T-helper 9 cell (primary cell): ENCODE measurements at regions not wholly inside any gene's neighbourhood (a gene's known extent, or its start where the extent isn't known, plus 50 kb on each side); places are given as distances from the start of the nearest gene placed in this dataset.

ENCODE experiments used
- DNase-seq: peaks from one replicate; pipeline ENCODE4 v3.0.0-alpha.2; 2020

DNA sequence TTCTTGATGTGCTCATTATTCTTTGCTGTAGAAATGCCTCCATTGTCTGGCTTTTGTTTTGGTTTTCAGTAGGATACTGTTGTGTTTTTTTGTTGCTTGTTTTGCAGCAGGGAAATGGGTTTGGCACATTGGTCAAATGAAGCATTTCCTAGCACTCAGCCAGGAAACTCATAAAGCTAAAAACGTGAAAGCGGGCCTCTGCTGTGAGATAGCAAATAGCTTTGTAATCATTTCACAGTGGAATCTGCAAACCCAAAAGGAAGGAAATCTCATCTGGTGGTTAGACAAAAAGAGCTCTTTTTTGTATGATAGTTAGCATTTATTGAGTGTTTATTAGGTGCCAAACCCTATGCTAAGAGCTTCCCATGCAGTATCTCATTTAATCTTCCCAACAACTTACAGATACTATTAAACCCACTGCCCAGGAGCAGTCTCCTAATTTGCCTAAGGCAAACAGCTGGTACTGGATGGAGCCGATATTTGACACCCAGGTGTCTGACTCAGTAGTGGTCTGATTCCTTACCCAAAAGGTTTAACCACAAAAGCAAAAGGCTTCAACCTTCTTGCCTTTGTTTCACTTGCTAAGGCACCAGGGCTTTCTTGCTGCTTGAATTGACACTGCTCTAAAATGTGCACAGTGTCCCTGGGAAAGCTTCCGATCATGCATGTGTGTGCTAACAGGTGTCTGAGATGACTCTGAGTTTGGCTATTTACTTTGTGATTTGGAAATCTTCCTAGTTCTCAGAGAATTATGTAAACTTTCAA is 527.9 kb upstream of the MDFIC2 start:
- DNase-seq, result no peak

DNA sequence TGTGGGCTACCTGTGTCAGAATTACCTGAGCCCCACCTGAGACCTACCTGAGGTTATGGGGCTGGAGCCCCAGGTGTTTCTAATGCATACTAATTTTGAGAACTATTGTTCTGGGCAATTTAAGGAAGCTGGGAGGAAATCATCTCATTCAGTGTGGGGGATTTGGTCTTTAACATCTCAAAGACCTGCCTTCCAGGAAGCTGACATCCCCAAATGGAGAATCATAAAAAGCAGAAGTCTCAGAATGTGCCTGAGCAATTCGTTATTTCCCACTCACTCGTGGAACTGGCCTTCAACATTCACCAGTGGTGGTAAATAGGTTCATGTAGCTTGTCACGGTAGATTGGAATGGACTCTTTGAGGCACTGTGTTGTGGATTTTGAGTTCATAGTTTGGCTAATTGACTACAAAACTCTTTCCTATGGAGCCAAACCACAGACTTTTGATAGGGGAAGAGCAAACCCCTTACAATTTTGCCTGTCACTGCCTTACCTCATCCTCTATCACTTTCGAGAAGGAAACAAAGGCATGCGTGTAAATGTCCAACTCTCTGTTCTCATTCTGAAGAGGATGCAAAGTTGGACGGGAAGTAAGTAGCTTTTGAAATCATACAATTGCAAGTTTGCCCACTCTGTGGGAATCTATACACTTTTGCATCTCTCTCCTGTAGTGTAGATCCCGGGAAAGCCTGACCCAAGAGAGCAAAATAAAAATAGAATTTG is 521.0 kb upstream of the MDFIC2 start:
- no peak for DNase-seq

DNA sequence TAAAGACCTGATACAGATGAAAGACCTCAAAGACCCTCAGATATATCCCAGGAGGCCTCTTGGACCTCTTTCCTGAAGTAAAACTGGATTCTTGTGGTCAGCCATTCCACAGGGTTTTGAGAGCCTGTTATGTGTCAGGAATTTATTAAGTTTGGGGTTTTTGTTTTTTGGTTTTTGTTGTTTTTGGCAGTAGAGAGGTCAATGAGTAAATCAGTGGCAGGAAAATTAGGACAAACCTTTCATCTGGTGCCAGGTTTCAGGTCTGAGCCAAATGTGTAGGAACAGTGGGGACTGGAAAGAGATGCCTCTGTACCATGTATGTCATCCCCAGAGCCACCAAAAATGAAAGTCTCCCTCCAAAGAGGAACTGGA is 520.4 kb upstream of the MDFIC2 start:
- no peak for DNase-seq

DNA sequence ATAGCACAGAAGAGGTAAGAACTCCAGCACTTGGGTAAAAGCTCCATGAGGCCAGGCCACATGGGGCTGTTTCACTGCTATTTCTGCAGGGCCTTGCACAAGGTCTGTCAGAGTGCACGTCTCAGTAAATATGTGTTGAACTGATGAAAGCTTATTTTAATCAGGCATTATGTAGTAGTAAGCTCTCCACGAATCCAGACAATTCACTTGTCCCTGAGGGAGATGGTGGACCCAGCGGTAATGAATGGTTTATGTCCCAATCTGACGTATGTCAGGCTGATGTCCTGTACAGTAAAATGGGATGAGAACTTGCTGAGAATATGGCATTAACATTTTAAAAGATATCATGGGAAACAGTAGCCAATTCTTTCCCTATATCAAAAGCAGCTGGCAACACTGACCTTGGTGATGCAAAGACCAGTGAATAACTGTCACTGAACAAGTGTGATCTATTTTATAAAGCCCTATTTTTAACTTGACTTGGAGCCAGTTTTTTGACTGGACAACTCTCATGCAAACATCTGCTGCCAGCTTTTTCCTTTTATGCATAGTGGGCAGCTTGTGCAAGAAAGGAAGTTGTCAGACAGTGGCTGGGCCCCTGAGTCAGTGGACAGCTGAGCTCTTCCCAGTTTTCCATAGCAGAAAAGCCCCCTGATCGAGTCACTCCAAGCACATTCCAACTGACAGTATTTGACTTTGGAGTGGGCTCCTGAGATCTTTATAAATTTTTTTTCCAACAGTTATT is 519.8 kb upstream of the MDFIC2 start:
- DNase-seq, result no peak

DNA sequence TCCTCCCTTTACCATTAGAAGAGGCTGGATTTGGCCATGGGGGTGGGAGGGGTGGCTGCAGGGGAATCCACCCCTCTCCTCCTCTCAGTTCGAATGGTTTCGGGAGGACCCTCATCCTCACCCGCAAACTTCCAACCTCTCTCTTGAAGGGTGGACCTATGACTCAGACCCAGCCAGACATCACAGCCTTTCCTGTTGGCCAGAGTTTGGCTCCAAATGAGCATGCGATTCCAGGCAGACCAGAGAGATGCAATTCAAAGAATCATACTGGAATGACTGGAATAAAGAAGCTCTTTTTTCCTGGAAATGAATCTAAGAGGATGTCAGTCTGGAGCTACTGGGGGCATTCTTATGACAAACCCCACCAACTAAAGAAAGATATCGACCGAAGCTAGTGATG is 516.7 kb upstream of the MDFIC2 start:
- DNase-seq, result no peak

DNA sequence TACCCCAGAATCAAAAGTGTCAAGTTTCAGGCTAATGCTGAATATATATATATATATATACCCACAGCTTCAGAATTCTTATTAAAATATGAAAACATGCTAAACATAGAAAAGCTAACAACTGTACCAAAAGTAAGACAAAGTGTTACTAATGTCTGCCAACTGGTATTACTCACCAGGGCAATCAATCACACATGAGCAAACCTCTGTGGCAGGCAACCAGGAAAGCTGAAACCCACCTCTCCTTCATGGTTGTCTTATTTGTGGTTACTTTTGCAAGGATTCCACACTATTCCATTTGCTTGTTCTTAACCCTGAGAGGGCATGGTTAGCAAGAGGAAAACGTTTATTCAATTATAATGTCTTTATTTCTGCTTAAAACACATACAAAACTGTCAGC is 512.3 kb upstream of the MDFIC2 start:
- no peak for DNase-seq

DNA sequence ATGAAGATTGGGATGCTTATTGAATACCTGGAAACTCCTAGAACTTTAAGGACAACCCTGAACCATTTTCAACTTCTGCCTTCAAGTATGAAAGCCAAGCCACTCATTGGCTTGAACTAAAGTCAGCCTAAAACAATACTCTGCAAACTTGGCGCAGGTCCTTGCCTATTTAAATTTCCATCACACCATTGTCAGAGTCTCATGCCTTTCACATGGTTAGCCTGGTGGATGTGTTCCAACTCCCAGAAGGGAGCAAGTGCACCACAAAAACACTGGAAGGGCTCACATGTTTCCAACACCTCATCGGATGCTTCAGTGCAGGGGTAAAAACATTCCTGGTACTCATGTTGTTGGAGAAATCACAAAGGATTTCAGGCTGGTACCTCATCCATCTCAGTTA is 511.6 kb upstream of the MDFIC2 start:
- DNase-seq, result no peak

DNA sequence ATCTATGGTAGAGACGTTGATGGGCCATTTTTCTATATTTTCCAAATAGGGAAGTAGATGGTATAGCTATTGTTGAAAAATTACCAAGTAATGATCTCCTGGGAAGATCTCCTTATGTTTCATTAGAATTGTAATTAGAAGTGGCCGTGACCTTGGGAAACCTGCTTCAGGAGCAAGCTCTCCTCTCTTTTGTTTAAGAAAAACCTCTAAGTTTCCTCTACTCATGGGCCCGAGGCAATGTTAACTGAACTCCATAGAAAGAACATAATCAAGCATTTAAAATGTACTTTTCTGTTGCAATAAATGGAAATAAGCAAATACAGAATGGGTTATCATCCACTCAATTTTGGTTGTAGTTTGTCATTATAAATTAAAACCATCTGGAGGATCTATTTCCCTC is 511.2 kb upstream of the MDFIC2 start:
- DNase-seq, result no peak

DNA sequence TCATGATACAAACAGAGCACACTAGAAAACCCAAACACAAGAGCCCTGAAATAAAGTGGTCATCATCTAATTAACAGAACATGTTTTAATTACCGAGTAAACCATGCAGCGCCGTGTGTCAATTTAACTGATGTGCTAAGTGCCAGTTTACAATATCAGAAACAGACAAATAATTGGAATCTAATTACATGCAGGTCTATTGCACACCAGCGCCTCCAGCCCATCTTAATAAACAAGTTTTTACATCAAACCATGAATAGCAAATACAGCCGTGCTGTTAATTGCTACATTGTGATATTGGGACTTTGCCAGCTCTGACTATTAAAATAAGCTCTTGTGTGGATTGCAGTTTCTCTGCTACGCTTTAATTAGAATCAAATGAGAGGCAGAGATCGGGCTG is 510.2 kb upstream of the MDFIC2 start:
- no peak for DNase-seq

DNA sequence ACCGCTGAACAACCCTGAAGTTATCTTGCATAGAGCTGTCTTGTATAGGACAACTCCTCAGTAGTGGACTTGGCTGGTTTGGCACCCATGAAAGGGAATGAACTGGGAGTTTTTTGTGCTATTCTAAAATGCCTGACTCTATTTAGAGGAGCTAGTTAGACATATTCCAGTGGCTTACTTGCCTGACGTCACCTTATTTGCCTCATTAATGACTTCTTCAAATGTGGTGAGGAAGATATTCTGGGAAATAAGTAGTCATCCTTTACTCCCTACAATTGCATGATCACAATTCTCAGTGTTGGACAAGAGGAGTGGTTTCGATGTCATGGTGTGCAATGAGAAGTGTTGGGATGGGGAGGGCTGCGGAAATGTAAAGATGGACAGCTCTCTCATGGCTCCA is 509.2 kb upstream of the MDFIC2 start:
- DNase-seq, result no peak

DNA sequence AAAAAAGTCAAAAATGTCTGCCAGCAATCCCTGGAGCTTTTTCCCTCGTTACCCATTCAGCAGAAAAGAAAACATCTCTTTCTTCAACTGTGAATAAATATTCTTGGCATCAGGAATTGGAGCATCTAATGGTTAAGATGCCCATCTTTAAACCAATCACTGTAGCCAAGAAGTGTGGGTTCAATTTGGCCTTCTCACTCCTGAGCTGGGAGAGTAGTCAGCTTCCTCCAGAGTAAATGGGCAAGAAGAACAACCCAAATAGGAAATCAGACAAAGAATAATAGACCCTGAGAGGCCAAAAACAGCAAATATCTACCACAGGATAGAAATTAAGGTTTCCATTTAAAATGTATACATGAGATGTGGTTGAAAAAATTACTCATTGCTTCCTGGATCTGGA is 508.0 kb upstream of the MDFIC2 start:
- DNase-seq, result no peak

DNA sequence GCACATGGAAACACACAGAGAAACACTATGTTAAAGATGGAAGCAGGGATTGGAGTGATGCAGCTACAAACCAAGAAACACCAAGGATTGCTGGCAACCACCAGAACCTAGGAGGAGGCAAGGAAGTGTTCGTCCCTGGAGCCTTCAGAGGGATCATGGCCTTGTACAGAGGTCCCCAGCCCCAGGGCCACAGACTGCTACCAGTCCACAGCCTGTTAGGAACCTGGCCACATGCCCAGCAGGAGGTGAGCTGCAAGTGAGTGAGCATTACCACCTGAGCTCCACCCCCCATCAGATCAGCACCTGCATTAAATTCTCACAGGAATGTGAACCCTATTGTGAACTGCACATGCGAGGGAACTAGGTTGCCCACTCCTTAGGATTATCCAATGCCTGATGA is 505.7 kb upstream of the MDFIC2 start:
- no peak for DNase-seq

DNA sequence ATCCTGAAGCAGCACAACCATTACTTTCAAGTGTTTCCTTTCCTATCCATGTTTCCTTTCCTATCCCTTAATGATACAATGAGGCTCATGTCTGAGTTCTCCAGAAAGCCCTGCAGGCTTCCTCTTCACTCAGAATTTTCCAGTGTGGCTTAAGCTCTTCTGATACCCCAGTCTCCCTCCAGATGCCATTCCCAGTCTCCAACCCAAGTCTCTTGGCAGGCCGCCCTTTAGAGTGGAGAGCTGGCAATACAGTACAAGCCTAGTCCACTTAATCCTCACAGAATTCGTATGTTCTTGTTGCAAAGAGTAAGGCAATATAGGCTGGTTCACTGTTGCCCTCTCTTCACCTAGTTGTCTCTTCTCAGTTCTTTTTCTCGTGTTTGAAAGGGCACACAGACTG is 503.9 kb upstream of the MDFIC2 start:
- no peak for DNase-seq

DNA sequence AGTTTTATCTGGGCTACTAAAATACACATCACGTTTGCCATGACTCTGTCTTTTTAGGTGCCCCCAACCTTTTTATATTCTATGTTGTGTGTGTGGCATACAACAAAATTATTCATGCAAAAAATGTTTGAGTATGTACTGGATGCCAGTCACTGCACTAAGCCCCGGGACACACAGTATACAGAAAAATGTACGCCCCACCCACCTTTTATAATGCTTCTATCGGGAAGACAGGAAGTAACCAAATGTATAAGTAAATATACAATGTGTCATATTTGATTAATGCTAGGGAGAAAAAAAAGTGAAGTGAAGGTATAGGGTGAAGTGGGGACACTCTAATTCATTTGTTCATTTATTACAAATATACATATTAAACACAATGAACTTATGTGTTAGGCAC is 503.4 kb upstream of the MDFIC2 start:
- no peak for DNase-seq

DNA sequence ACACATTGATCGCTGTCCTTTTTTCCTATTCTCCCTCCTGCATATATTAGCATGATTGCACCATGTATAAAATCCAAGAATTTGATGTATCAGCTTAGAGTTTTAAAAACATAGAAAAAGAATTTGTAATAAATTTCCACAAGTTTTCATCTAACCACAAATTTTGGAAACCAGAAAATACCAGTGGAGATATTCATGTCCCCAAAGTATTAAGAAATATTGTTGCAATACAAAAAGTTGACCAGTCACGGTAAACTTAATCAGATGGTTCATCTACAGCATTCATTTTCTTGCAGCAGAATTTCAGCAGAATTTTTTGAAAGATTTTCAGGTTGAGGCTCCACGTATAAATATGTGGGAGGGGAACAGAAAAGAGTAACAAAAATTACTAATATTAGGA is 500.9 kb upstream of the MDFIC2 start:
- DNase-seq, result no peak

DNA sequence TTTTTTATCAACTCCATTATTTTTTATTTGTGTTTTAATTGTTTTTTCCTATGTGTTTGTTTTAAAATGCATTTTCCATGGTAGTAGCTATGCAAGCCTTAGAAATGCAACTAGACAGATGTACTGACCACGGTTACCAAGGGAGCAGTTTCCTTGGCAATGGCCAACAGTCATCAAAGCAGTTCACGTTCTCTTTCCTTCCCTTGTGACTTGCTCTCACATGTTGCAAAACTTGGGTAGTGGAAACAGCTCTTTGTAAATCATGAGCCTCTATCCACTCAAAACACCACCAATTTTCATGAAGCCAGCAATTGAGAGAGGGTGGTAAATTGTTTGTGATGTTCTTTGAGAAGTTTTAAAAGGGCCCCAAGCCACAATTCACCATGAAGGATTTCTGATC is 499.4 kb upstream of the MDFIC2 start:
- DNase-seq, result no peak

DNA sequence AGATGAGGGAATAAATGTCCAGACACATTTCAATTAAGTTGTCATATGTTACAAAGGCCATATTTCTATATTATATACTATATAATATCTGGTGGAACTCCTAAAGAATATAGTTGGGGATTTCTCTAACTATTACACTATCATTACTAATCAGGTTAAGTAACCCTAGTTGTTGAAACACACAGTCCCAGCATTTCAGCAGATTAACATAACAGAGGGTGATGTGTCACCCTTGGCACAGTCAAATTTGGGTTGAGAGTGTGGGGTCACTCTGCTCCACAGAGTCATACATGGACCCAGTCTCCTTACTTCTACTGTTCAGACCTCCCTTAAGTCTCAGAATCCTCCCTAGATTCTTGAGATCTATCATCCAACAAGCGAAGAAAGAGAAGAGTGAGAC is 496.4 kb upstream of the MDFIC2 start:
- DNase-seq, result no peak

DNA sequence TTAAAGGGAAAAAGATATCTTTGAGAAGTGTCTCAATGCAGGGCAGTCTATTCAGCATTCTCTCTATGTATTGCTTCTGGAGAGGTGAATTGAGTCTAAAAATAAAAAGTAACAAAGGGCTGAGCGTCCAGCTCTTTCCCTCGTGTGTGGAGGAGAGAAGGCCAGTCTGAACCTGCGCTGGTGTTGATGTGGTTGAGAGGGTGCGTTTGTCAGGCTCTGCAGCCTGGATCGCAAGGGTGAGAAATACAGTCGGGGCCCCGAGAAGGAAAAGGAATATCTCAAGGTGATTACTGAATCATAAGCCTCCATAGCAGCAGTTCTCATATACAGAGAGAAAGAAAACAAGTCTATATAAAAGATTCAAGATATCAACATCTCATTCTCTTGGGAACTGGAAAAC is 494.1 kb upstream of the MDFIC2 start:
- DNase-seq, result no peak

DNA sequence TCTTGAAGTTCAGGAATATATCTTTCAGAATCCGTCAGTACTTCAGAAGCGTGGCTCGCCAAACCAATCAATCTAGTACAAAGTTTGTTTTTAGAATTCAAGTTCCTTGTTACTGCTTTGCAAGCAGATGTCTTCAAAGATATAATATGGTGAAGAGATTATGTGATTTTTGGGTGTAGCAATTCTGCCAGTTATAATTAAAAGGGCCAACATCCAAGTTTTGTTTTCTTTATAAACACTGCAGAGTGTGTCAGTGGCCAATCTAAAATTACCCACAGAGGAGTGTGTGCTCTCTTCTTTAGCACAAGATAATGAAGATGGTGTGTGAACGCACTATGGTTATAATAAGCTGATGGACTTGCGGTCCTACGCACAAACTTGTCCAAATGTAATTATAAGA is 493.6 kb upstream of the MDFIC2 start:
- no peak for DNase-seq

DNA sequence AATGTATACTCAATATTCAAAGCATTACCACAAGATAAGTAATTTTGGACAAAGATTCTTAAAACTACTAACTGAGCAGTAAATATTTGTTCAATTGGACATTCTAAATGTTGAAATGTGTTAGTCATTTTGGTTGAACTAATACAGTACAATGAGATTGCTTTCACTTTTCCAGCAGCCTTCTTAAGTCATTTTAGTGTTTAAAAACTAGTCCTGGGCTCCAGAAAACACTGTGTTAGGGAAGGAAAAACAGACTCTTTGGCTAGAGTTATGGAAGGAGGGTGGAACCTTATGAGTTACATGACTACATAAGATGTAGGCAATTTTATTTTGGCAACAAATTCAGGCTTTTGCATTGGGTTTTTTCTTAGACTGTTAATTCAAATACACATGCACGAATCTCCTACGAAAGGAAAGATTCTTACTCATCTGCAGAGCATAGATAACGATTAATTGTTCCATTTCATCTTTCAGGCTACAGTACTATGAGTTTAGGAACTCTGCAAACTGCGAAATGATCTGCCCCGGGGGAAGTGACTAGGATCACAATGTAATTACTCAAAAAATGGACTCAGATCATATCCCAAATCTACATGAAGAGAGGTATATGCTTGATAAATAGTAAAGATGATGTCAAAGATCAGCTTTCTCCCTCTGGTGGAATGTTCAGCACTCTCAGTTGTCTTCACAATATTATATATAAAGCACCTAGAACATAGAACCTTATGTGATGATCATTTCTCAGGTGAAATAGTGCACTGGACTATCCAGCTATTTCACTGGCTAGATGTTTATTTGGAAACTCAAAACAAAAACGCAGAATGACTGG is 492.8 kb upstream of the MDFIC2 start:
- DNase-seq, result no peak

DNA sequence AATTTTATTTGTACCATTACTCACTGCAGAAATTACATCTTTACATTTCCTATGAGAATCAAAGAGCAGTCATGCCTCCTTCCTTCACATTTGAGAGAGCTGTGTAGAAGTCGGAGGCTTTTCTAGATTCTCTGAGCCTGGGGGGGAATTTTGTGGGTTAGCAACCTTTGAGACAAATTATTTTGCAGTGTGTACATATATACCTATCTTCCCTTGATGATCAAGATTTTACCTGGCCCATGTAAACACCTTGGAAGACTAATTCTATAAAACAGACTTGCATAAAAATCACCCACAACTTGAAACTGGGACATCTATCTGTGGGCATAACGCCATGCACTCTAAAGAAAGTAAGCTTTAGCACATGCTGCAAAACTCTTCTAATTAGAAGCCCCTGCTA is 491.5 kb upstream of the MDFIC2 start:
- no peak for DNase-seq

DNA sequence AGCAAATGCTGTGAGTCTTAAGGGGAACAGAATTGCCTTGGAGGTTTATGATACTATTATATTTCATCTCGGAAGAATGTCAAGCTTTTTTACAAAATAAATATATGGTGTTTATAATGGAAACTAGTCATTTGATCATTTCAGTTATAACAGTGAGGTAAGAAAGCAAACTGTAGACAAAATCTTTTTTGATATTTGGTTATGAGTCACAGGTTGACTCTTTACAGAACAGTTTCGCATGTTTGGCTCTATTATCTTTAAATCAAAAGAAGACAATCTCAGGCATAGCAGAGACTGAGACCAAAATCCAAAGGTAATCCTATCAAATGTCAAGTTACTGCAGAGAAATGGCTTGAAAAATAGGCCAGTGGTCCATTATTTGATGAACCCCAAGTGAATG is 490.9 kb upstream of the MDFIC2 start:
- no peak for DNase-seq

DNA sequence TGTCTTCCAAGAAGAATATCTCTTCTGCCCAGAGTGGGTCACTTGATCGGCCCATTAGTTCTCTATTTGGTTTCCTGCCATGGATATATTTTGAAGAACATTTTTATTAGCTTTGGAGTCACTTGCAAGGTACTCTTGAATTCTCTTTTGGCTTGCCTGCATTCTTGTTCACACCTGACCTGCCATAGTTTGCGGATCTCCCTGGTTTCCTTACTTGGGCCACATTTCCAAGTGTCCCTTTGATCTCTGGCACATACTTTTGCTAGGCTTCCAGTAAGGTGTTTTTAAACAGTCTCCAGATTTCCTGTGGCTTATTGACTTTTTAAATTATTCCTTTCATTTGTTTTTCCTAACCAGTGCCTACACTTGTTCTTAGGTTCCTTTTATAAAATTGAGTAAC is 488.5 kb upstream of the MDFIC2 start:
- DNase-seq, result no peak
